ENCODE measurements at regions not wholly inside any gene's neighbourhood (a gene's known extent, or its start where the extent isn't known, plus 50 kb on each side); places are given as distances from the start of the nearest gene placed in this dataset.
"Not testable (repeated sequence)": the region's sequence is repeated elsewhere in the genome, so short reads cannot be mapped to it uniquely, and the experiment has no call there.

DNA sequence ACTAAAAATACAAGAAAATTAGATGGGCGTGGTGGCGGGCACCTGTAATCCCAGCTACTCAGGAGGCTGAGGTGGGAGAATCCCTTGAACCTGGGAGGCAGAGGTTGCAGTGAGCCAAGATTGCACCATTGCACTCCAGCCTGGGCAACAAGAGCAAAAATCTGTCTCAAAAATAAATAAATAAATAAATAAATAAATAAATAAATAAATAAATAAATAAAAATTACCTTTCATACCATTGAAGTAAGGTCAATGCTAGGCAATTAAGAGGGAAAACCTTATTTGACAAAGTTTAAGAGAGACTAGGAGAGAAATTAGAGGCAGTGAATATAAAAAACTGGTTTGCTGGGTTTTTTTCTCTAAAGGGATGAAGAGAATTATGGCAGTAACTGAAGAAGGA lies 781.1 kb upstream of the GBE1 start:
- not testable (repeated sequence) for H3K27ac Mint-ChIP-seq; H3K4me1 Mint-ChIP-seq (ENCODE audit: low read depth); H3K9me3 Mint-ChIP-seq; H3K4me3 Mint-ChIP-seq; H3K36me3 Mint-ChIP-seq (ENCODE audit: low read depth); H3K27me3 Mint-ChIP-seq

- Mint-ChIP-seq H3K27me3 (no peaks in the 10 kb centered on the region), H3K4me1 (ENCODE audit: low read depth) (no peaks in the 10 kb centered on the region), H3K27ac (no peak overlapping the region), H3K4me3 (no peak overlapping the region), H3K9me3 (peaks cover 16% of the 10 kb centered on the region), H3K36me3 (ENCODE audit: low read depth) (no peaks in the 10 kb centered on the region)
Measured at GRCh38 chr3:82521657-82522056, 760.2 kb upstream of the GBE1 start.

- Mint-ChIP-seq H3K27ac (no peak overlapping the region), H3K36me3 (ENCODE audit: low read depth) (no peaks in the 10 kb centered on the region), H3K9me3 (peaks cover 14% of the 10 kb centered on the region), H3K4me3 (no peak overlapping the region), H3K4me1 (ENCODE audit: low read depth) (no peaks in the 10 kb centered on the region), H3K27me3 (no peaks in the 10 kb centered on the region)
Measured at GRCh38 chr3:82520846-82521245, 759.4 kb upstream of the GBE1 start.

DNA sequence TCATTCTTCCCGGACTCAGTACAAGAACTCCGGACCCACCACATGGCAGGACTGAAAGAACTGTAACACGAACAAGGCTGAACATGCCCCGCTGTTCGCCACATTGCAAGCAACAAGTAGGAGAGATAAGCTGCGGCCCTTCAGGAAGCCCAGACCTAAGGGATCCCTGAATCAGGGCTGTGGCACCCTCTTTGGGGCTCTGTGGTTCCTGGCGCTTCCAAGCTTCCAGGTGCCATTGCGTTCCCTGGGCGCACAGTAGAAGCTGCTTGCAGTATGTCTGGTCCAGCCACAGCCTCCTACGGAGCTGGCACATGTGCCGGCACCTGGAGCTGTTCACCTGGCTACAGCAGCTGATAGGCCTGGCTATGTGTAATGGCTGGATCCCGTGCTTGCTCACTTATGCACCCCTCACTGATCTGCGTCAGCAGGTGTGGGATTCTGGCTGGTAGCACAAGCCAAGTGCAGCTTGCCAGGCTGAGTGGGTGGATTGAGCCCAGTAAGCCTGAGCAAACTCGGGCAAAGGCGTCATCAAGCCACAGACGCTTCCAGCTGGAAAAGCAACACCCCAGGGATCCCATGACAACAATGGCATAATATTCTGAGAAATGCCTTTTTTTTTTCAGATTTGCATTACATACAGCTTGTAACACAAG lies 748.6 kb upstream of the GBE1 start:
- Mint-ChIP-seq H3K9me3 (peaks cover 6% of the 10 kb centered on the region), H3K27me3 (no peaks in the 10 kb centered on the region), H3K4me3 (no peak overlapping the region), H3K4me1 (ENCODE audit: low read depth) (no peaks in the 10 kb centered on the region), H3K36me3 (ENCODE audit: low read depth) (no peaks in the 10 kb centered on the region), H3K27ac (no peak overlapping the region)

GRCh38 chr3:82509106-82509842 lies 747.8 kb upstream of the GBE1 start:
- Mint-ChIP-seq H3K4me1 (ENCODE audit: low read depth) (no peaks in the 10 kb centered on the region), H3K36me3 (ENCODE audit: low read depth) (no peaks in the 10 kb centered on the region), H3K9me3 (peaks cover 6% of the 10 kb centered on the region), H3K27me3 (no peaks in the 10 kb centered on the region), H3K4me3 (no peak overlapping the region), H3K27ac (no peak overlapping the region)

GRCh38 chr3:82506204-82506603 lies 744.8 kb upstream of the GBE1 start:
- H3K27me3 Mint-ChIP-seq: no peaks in the 10 kb centered on the region
- peaks cover 6% of the 10 kb centered on the region for H3K9me3 Mint-ChIP-seq
- H3K4me3 Mint-ChIP-seq: no peak overlapping the region
- no peak overlapping the region for H3K27ac Mint-ChIP-seq
- no peaks in the 10 kb centered on the region for H3K36me3 Mint-ChIP-seq (ENCODE audit: low read depth)
- no peaks in the 10 kb centered on the region for H3K4me1 Mint-ChIP-seq (ENCODE audit: low read depth)

- H3K4me3 Mint-ChIP-seq: no peak overlapping the region
- peaks cover 6% of the 10 kb centered on the region for H3K9me3 Mint-ChIP-seq
- no peaks in the 10 kb centered on the region for H3K36me3 Mint-ChIP-seq (ENCODE audit: low read depth)
- H3K27ac Mint-ChIP-seq: no peak overlapping the region
- no peaks in the 10 kb centered on the region for H3K27me3 Mint-ChIP-seq
- H3K4me1 Mint-ChIP-seq (ENCODE audit: low read depth): no peaks in the 10 kb centered on the region
Measured at GRCh38 chr3:82505079-82505756, 743.8 kb upstream of the GBE1 start.

DNA sequence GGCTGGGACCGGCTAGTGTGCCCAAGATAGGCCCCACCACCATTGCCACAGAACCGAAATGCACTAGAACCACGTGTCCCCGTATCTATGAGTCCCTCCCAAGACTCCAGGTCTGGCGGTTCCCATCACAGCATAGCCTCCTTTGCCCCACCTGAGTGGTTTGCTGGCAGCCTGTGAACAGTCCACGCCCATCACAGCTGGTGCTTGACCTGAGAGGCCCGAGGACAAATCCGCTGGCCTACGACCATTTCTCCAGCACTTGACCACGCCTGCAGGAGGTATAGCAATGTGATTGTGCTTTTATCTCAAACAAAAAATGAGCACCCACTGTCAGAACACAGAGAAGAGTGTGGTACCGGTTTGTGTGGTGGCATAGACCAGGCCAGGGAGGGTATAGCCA lies 736.7 kb upstream of the GBE1 start:
- Mint-ChIP-seq H3K27ac (no peak overlapping the region), H3K27me3 (no peaks in the 10 kb centered on the region), H3K9me3 (no peaks in the 10 kb centered on the region), H3K4me3 (no peak overlapping the region), H3K36me3 (ENCODE audit: low read depth) (no peaks in the 10 kb centered on the region), H3K4me1 (ENCODE audit: low read depth) (no peaks in the 10 kb centered on the region)

GRCh38 chr3:82496890-82497560 lies 735.6 kb upstream of the GBE1 start:
- no peaks in the 10 kb centered on the region for H3K9me3 Mint-ChIP-seq
- H3K4me1 Mint-ChIP-seq (ENCODE audit: low read depth): no peaks in the 10 kb centered on the region
- no peak overlapping the region for H3K4me3 Mint-ChIP-seq
- H3K27ac Mint-ChIP-seq: no peak overlapping the region
- no peaks in the 10 kb centered on the region for H3K27me3 Mint-ChIP-seq
- no peaks in the 10 kb centered on the region for H3K36me3 Mint-ChIP-seq (ENCODE audit: low read depth)

DNA sequence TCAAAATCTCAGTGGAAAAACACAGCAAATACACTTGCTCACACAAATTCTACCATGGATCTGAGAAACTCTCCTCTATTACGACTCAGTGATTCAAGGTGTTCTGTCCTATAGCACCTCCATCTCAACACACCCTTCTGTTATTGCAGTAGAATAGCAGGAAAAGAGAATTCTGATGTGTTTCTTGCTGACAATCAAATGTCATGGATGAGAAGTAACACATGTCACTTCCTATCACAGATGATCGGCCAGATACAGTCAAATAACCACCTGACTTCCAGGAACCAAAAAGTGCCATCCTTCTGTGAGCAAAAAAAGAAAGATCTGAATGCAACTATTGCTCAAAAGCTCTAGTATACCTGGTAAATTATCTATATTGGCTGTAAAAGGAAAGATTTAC lies 734.2 kb upstream of the GBE1 start:
- Mint-ChIP-seq H3K27me3 (no peaks in the 10 kb centered on the region), H3K4me1 (ENCODE audit: low read depth) (no peaks in the 10 kb centered on the region), H3K4me3 (no peak overlapping the region), H3K36me3 (ENCODE audit: low read depth) (no peaks in the 10 kb centered on the region), H3K27ac (no peak overlapping the region), H3K9me3 (no peaks in the 10 kb centered on the region)

GRCh38 chr3:82494977-82495489 lies 733.6 kb upstream of the GBE1 start:
- Mint-ChIP-seq H3K27ac (no peak overlapping the region), H3K9me3 (no peaks in the 10 kb centered on the region)

DNA sequence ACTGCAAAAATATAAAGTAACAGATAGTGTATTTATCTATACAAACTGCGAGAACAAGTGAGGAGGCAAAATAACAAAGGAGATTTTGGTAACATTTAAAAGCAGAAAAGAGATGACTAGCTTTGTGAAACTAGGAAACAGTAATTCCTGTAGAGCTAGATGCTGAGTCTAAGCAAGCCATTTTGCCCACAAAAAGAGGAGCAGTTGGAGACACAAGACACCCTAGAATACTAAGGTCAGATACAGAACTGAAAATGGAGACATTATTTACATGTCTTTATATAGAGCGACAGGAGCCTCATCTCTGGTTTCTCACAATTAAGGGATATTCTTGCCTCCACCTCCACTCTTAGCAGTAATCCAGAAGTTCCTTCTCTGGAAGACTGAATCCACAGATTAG lies 732.4 kb upstream of the GBE1 start:
- H3K36me3 Mint-ChIP-seq (ENCODE audit: low read depth): no peaks in the 10 kb centered on the region
- H3K4me3 Mint-ChIP-seq: no peak overlapping the region
- no peaks in the 10 kb centered on the region for H3K27me3 Mint-ChIP-seq
- H3K4me1 Mint-ChIP-seq (ENCODE audit: low read depth): no peaks in the 10 kb centered on the region
- H3K27ac Mint-ChIP-seq: no peak overlapping the region
- H3K9me3 Mint-ChIP-seq: no peaks in the 10 kb centered on the region

More at GRCh38 chr3:82494977-82495489, 733.6 kb upstream of the GBE1 start:
- H3K4me1 Mint-ChIP-seq (ENCODE audit: low read depth): no peaks in the 10 kb centered on the region
- H3K4me3 Mint-ChIP-seq: no peak overlapping the region
- no peaks in the 10 kb centered on the region for H3K27me3 Mint-ChIP-seq
- no peaks in the 10 kb centered on the region for H3K36me3 Mint-ChIP-seq (ENCODE audit: low read depth)

- no peaks in the 10 kb centered on the region for H3K36me3 Mint-ChIP-seq (ENCODE audit: low read depth)
- H3K9me3 Mint-ChIP-seq: no peaks in the 10 kb centered on the region
- no peak overlapping the region for H3K4me3 Mint-ChIP-seq
- H3K4me1 Mint-ChIP-seq (ENCODE audit: low read depth): no peaks in the 10 kb centered on the region
- no peak overlapping the region for H3K27ac Mint-ChIP-seq
- H3K27me3 Mint-ChIP-seq: no peaks in the 10 kb centered on the region
Measured at GRCh38 chr3:82475306-82475705, 713.9 kb upstream of the GBE1 start.

- Mint-ChIP-seq H3K9me3 (no peaks in the 10 kb centered on the region), H3K27ac (no peak overlapping the region), H3K27me3 (no peaks in the 10 kb centered on the region), H3K4me1 (ENCODE audit: low read depth) (no peaks in the 10 kb centered on the region), H3K36me3 (ENCODE audit: low read depth) (no peaks in the 10 kb centered on the region), H3K4me3 (no peak overlapping the region)
Measured at GRCh38 chr3:82474711-82475110, 713.3 kb upstream of the GBE1 start.

All from stimulated activated naive CD8-positive, alpha-beta T cell treated with anti-CD3 and anti-CD28 coated beads, Interleukin-15, Interleukin-2, amounts not matched to agents 100 ng/mL and 50 ng/mL, for 24 hours (primary cell).